HG02759 (cell line): ENCODE measurements at regions not wholly inside any gene's neighbourhood (a gene's known extent, or its start where the extent isn't known, plus 50 kb on each side); places are given as distances from the start of the nearest gene placed in this dataset.
"Not testable (repeated sequence)": the region's sequence is repeated elsewhere in the genome, so short reads cannot be mapped to it uniquely, and the experiment has no call there.

Experiments
- ATAC-seq: cut with Tn5 transposase; IDR thresholded peaks from one replicate; pipeline ENCODE4 v1.9.1; 2021; ENCODE audit warnings: mild to moderate bottlenecking, moderate library complexity; ENCODE audit not compliant: unreplicated experiment

DNA sequence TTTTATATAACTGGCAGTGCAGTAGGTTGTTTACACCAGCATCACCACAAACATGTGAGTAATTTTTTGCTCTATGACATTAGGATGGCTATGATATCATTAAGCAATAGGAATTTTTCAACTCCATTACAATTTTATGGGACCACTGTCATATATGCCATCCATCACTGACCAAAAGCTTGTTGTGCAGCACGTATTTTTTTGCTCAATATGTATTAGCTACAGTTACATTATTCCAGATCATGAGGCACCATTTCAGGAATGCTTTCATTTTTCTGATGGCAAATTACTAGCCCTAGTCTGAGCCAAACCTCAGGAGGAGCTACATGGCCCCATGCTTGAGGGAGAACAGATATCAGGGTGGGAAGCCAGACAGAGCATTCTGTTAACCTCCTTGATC is 56.8 kb upstream of the DCLK2 start:
- ATAC-seq = no peak

DNA sequence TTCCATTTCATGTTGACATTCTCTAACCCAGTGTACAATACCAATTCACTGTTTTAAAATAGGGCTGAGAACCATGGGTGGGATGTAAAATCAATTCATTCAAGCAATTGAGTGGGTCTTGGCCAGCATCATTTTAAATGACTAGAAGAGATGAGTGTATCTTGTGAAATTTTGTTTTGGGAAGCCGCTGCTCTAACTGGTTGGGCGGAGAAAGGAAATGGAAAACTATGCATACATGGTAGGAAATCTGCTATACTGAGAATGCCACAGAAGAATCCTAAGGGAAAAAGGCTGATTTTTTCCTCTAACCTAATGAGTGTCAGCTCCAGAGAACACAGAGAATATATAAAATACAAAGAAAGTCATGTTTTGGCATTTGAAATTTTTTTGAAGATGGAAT is 54.8 kb upstream of the DCLK2 start:
- no peak for ATAC-seq

DNA sequence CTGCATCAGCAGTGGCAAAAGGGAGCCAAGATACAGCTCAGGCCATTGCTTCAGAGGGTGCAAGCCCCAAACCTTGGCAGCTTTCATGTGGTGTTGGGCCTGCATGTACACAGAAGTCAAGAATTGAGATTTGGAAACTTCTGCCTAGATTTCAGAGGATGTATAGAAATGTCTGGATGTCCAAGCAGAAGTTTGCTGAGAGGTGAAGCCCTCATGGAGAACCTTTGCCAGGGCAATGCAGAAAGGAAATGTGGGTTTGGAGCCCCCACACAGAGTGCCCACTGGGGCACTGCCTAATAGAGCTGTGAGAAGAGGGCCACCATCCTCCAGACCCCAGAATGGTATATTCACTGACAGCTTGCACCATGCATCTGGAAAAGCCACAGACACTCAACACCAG is 51.3 kb upstream of the DCLK2 start:
- not testable (repeated sequence) for ATAC-seq
